ENCODE measurements at regions not wholly inside any gene's neighbourhood (a gene's known extent, or its start where the extent isn't known, plus 50 kb on each side); places are given as distances from the start of the nearest gene placed in this dataset.

DNA sequence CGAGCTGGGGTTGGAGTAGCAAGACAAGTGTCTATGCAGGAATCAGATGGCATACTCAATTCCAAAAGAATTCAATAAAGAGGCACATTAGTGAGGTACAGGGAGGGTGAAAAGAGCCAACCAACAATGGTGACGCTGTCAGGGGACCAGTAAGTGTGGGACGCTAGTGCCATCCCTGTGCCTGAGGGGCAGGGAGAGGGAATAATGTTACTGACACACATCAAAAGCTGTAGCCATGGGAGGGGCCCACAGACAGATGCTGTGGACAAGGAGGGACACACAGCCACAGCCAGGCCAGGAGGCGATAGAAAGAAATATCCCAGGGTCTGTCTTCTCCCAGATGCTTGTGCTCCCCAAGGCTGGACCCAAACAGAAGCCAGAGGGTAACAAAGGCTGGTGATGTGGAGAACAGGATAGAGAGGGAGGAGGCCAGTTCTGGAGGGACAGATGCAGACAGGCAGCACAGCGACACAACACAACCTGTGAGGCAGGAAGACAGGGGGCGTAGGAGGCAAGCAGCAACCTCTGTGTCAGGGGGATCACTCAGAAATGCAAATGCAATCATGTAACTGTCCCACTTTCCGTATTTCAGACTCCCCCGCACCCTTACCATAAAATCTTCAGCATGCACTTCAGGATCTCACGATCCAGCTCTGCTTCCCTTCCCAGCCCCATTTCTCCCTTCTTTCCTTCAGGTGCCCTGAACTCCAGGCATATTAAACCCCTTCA is 240.5 kb upstream of the FZD8 start:
- H3K36me3 ChIP-seq: no peaks in the 10 kb centered on the region
- H3K27me3 ChIP-seq (ENCODE audit: insufficient read depth, low read depth, severe bottlenecking): no peaks in the 10 kb centered on the region
- peak; percentile 69 for DNase-seq
- no peak overlapping the region for H3K4me3 ChIP-seq (ENCODE audit: low read depth, low read length)
- H3K9me3 ChIP-seq (ENCODE audit: severe bottlenecking): peaks cover 4% of the 10 kb centered on the region
- H3K27ac ChIP-seq: peak overlapping the region; percentile 92
- TF ChIP-seq, protein P1, sequence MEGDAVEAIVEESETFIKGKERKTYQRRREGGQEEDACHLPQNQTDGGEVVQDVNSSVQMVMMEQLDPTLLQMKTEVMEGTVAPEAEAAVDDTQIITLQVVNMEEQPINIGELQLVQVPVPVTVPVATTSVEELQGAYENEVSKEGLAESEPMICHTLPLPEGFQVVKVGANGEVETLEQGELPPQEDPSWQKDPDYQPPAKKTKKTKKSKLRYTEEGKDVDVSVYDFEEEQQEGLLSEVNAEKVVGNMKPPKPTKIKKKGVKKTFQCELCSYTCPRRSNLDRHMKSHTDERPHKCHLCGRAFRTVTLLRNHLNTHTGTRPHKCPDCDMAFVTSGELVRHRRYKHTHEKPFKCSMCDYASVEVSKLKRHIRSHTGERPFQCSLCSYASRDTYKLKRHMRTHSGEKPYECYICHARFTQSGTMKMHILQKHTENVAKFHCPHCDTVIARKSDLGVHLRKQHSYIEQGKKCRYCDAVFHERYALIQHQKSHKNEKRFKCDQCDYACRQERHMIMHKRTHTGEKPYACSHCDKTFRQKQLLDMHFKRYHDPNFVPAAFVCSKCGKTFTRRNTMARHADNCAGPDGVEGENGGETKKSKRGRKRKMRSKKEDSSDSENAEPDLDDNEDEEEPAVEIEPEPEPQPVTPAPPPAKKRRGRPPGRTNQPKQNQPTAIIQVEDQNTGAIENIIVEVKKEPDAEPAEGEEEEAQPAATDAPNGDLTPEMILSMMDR (IDR thresholded peaks at IDR 0.05; ENCODE audit: low read depth, low read length): peak; percentile 83

DNA sequence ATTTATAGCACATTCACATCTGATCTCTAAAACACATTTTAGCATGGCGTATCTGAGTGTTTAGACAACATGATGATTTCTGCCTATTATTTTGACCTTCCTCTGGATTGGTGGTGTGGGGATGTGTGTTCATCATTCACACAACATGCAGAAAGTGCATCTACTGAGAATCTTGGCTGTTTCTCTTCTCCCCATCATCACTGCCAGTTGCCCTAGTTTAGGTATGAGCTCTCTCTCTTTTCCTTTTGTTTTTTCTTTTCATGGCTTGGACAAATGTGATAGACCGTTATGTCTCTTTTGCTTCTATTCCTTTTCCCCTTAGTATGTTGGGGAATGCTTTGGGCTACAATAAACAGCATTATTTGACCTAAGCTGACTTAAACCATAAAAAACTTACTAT is 239.2 kb upstream of the FZD8 start:
- H3K27ac ChIP-seq: no peak overlapping the region; the same call in 1 of the 2 replicates
- peaks cover 4% of the 10 kb centered on the region for H3K9me3 ChIP-seq (ENCODE audit: severe bottlenecking)
- TF ChIP-seq, protein P1 (IDR thresholded peaks at IDR 0.05; ENCODE audit: low read depth, low read length): no peak
- no peaks in the 10 kb centered on the region for H3K36me3 ChIP-seq
- no peaks in the 10 kb centered on the region for H3K27me3 ChIP-seq (ENCODE audit: insufficient read depth, low read depth, severe bottlenecking)
- no peak for DNase-seq
- H3K4me3 ChIP-seq (ENCODE audit: low read depth, low read length): no peak overlapping the region

DNA sequence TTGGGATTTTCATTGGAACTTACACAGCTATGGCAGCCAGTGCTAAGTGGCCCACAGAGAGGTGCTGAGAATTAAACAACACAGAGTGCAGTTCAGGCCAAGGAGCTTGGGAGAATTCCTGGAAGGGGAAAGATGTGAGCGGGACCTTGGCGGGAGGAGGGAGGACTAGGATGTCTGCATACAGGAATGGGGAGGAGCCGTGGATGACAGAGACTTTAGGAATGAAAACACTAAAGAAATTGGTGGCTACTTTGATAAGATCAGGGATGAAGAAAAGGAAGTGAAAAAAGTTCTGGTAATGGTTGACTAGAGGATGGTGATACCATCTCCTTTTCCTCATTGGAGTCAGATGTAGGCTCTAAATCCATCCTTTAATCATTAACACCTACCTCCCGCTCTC is 234.2 kb upstream of the FZD8 start:
- no peaks in the 10 kb centered on the region for H3K36me3 ChIP-seq
- H3K4me3 ChIP-seq (ENCODE audit: low read depth, low read length): no peak overlapping the region

DNA sequence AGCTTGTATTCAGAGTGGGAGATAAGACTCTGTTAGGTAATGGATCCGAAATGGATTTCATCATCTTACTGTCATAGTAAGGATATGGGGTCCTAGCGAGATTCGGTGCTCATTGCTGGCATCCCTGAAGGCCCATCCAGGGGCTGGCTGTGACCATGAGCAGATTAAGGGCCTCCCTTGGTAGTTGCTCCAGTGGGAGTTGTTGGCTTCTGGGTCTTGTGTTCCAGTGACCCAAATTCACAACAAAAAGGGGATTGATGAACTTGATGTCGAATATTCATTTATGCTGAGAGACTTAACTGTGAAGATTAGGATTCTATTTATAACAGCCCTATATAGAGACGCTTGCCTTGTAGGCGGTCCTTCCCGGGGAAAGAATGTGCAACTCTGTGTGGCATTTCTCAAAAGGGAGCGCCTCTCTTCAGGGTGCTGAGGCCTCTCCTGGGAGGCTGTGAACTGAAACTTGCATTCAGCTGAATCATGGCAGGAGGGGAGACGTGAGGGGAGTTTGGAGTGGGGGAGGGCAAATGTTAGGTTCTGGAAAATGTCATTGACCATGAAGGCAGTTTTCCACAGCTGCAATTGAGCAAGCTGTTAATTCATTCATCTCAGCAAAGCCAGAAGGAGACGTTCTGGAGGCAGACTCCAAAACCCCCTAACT is 233.1 kb upstream of the FZD8 start:
- H3K36me3 ChIP-seq: no peaks in the 10 kb centered on the region
- H3K27me3 ChIP-seq (ENCODE audit: insufficient read depth, low read depth, severe bottlenecking): no peaks in the 10 kb centered on the region
- peaks cover 6% of the 10 kb centered on the region for H3K9me3 ChIP-seq (ENCODE audit: severe bottlenecking)
- peak overlapping the region; percentile 22; the same call in 1 of the 2 replicates for H3K27ac ChIP-seq
- DNase-seq: no peak
- H3K4me3 ChIP-seq (ENCODE audit: low read depth, low read length): no peak overlapping the region
- TF ChIP-seq, protein P1 (IDR thresholded peaks at IDR 0.05; ENCODE audit: low read depth, low read length): no peak

More for the DNA sequence above, 234.2 kb upstream of the FZD8 start:
- Histone ChIP-seq H3K9me3 (ENCODE audit: severe bottlenecking) (peaks cover 6% of the 10 kb centered on the region), H3K27me3 (ENCODE audit: insufficient read depth, low read depth, severe bottlenecking) (no peaks in the 10 kb centered on the region), H3K27ac (no peak overlapping the region)
- DNase-seq: no peak
- TF ChIP-seq, protein P1 (IDR thresholded peaks at IDR 0.05; ENCODE audit: low read depth, low read length): no peak

DNA sequence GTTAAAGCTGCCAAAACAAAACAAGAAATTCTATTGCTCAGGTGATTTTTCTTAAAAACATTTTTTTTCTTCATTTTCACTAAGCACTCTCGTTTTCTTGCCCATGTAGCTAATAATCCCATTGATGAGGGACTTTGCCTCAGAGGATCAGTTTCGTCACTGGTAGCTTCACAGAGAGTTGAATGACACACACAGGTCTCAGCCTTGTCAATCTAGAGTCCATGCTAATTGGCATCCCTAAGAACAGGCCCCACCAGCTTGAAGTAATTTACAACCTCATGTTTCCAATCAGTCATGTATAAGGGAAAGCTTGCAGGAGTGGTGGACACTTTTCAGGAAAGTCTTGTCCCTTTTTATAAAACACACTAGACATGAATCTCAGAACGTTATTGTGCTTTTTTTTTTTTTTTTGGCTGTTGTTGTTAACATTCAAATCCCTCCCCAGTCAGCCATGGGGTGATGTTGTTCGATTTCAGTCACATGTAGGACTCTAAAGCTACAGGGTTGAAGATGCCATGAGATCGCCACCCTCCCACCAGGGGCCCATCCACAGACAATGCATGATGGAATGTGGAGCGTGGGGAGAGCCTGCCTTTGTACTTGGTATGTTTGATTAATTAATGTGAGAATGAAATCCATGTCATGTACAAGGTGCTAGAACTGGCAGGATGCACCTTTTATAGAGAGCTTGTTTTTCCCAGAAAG is 232.4 kb upstream of the FZD8 start:
- DNase-seq: no peak
- H3K27ac ChIP-seq: peak overlapping the region; percentile 71
- no peak overlapping the region for H3K4me3 ChIP-seq (ENCODE audit: low read depth, low read length)
- no peaks in the 10 kb centered on the region for H3K27me3 ChIP-seq (ENCODE audit: insufficient read depth, low read depth, severe bottlenecking)
- TF ChIP-seq, protein P1 (IDR thresholded peaks at IDR 0.05; ENCODE audit: low read depth, low read length): no peak
- no peaks in the 10 kb centered on the region for H3K36me3 ChIP-seq
- peaks cover 6% of the 10 kb centered on the region for H3K9me3 ChIP-seq (ENCODE audit: severe bottlenecking)
